Heart left ventricle (tissue), 16 donors: ENCODE measurements at regions not wholly inside any gene's neighbourhood (a gene's known extent, or its start where the extent isn't known, plus 50 kb on each side); places are given as distances from the start of the nearest gene placed in this dataset.

ENCODE experiments used
- ATAC-seq, 4 donors: fragments of 200-7000 bp; cut with Tn5 transposase; one replicate each; pipeline ENCODE4 v1.9.1; 2020 to 2022; ENCODE audit warnings: moderate library complexity in 4 of 4, mild to moderate bottlenecking in 3 of 4, moderate number of reproducible peaks in 1 of 4
- DNase-seq, 5 donors: peaks; one replicate each; pipeline ENCODE4 v3.0.0-alpha.2; 2020
- H3K27ac ChIP-seq, 12 donors: fragments of 200-600 bp; sonication (generic) in 4 of 12; one replicate each; pipeline versions ENCODE4 v1.5.0 to v1.8.0; 2016 to 2022; ENCODE audit warnings: mild to moderate bottlenecking in 2 of 12
- H3K27me3 ChIP-seq, 9 donors: fragments of 200-600 bp; sonication (generic) in 2 of 9; one replicate each; pipeline versions ENCODE4 v1.5.1 to v1.8.0; 2016 to 2022; ENCODE audit warnings: mild to moderate bottlenecking in 3 of 9
- H3K36me3 ChIP-seq, 9 donors: fragments of 200-600 bp; sonication (generic) in 2 of 9; one replicate each; pipeline versions ENCODE4 v1.5.0 to v1.8.0; 2018 to 2022; ENCODE audit warnings: mild to moderate bottlenecking in 2 of 9
- H3K4me1 ChIP-seq, 12 donors: fragments of 200-600 bp; sonication (generic) in 4 of 12; one replicate each; pipeline versions ENCODE4 v1.5.0 to v1.8.0; 2016 to 2022; ENCODE audit warnings: mild to moderate bottlenecking in 3 of 12
- H3K4me3 ChIP-seq, 12 donors: fragments of 200-600 bp; sonication (generic) in 4 of 12; one replicate each; pipeline versions ENCODE4 v1.5.0 to v1.8.0; 2017 to 2022; ENCODE audit warnings: mild to moderate bottlenecking in 9 of 12, moderate library complexity in 4 of 12
- H3K9me3 ChIP-seq, 12 donors: fragments of 200-600 bp; sonication (generic) in 4 of 12; one replicate each; pipeline versions ENCODE4 v1.5.0 to v1.8.0; 2016 to 2022; ENCODE audit warnings: mild to moderate bottlenecking in 1 of 12
- POLR2A ChIP-seq, 2 donors: fragments of 450-650 bp; IDR thresholded peaks; one replicate each; pipeline ENCODE4 v1.6.1; 2017; ENCODE audit warnings: antibody characterized with exemption in 2 of 2, mild to moderate bottlenecking in 2 of 2, moderate library complexity in 2 of 2
- WGBS, 4 donors: extraction: QIAGEN DNeasy Blood & Tissue Kit in 2 of 4; methylation state at CpG; one replicate each; pipeline versions ENCODE4 v1.1.5 to v1.1.7; 2013 to 2018; 5-methylcytosine and 5-hydroxymethylcytosine counted together
- intact Hi-C, 10 donors: fragments of 100-400 bp; cut with DNase I; formaldehyde crosslinking; loops; one replicate each; pipeline versions ENCODE4 v1.11.1 to v1.14.2; 2022
- TF ChIP-seq, protein P1 (sequence below), 12 donors: fragments of 200-600 bp; sonication (generic) in 4 of 12; IDR thresholded peaks; one replicate each; pipeline versions ENCODE4 v1.5.0 to v1.8.0; 2018 to 2022; ENCODE audit warnings: antibody characterized with exemption in 12 of 12, mild to moderate bottlenecking in 5 of 12
- donor health status: ischemic (EF 13 %, LVEDD 7.1; RV severe dilation, severe dysfunction).
- donor health status: healthy with polysubstance abuse.
- donor health status: DM: no; HTN: yes; CAD: no.
- donor health status: DM: no; HTN: no; CAD: no.
- donor health status: ischemic (EF 25% LVEDD 6.9; RV normal size, moderate dysfunction).
- donor health status: ischemic (EF 25% LVEDD 5.7; RV mildly dilated, moderate dysfunction).
- donor health status: healthy.
- donor health status: DM: yes; HTN: yes; CAD: no.
- donor health status: ischemic (EF 35%, LVEDD 5.7; RV mildly dilated, moderate dysfunction).
- donor health status: nonischemic (EF 11% LVEDD 7.7; RV severe dilation, severe dysfunction).
- donor health status: DM: yes; HTN: yes; CAD: no.
- donor health status: PGD.
- donor health status: ischemic (EF 29% LVEDD 5.4; RV normal size, mild dysfunction).
- donor health status: nonischemic (EF 23%, LVEDD 6.1; RV moderate dilation, normal function).

DNA sequence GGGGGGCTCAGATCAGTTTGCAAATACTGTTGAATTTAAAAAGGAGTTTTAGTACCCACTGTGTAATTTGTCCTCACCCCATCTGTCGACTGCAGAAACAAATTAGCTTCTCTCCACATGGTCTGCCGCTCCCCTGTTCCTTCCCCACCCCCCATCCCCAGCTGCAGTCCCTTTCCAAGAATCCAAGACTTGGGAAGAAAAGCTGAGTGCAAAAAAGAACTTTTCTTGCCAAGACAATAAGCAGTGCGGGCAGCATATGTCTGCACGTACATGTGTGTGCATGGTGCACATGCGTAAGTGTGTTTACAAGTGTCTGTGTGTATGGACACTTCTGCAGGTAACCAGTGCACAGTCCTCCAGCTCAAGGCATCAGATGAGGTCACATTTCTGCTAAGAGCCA lies 125.7 kb upstream of the SMIM23 start:
- peak in 2 of 4 donors; percentile 12 to 24 for ATAC-seq
- 73 to 82% (median 78%) methylated on average over 5 of the region's 5 CpGs for WGBS, 4 donors
- no peaks in the 10 kb centered on the region for H3K36me3 ChIP-seq
- no peak for TF ChIP-seq POLR2A (IDR thresholded peaks at IDR 0.05)
- TF ChIP-seq, protein P1, sequence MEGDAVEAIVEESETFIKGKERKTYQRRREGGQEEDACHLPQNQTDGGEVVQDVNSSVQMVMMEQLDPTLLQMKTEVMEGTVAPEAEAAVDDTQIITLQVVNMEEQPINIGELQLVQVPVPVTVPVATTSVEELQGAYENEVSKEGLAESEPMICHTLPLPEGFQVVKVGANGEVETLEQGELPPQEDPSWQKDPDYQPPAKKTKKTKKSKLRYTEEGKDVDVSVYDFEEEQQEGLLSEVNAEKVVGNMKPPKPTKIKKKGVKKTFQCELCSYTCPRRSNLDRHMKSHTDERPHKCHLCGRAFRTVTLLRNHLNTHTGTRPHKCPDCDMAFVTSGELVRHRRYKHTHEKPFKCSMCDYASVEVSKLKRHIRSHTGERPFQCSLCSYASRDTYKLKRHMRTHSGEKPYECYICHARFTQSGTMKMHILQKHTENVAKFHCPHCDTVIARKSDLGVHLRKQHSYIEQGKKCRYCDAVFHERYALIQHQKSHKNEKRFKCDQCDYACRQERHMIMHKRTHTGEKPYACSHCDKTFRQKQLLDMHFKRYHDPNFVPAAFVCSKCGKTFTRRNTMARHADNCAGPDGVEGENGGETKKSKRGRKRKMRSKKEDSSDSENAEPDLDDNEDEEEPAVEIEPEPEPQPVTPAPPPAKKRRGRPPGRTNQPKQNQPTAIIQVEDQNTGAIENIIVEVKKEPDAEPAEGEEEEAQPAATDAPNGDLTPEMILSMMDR (IDR thresholded peaks at IDR 0.05), result no peak
- no peak for DNase-seq
- no peak overlapping the region for H3K4me3 ChIP-seq
- peaks cover 0 to 12% (median 5%) of the 10 kb centered on the region in 12 donors for H3K4me1 ChIP-seq
- H3K27me3 ChIP-seq, result no peaks in the 10 kb centered on the region
- intact Hi-C loops, result no loop called here
- no peaks in the 10 kb centered on the region for H3K9me3 ChIP-seq
- H3K27ac ChIP-seq, result no peak overlapping the region

- intact Hi-C loops, result no loop called here
- no peaks in the 10 kb centered on the region for H3K36me3 ChIP-seq
- DNase-seq (no peak), ATAC-seq (peak in 3 of 4 donors; percentile 28 to 64 (median 45))
- no peak overlapping the region for H3K4me3 ChIP-seq
- no peaks in the 10 kb centered on the region for H3K27me3 ChIP-seq
- TF ChIP-seq, protein P1 (IDR thresholded peaks at IDR 0.05), result no peak
- TF ChIP-seq POLR2A (IDR thresholded peaks at IDR 0.05), result no peak
- peaks cover 0 to 12% (median 5%) of the 10 kb centered on the region in 12 donors for H3K4me1 ChIP-seq
- no peak overlapping the region for H3K27ac ChIP-seq
- no peaks in the 10 kb centered on the region for H3K9me3 ChIP-seq
- 66 to 85% (median 71%) methylated on average over 8 to 9 of the region's 9 CpGs for WGBS, 4 donors
Measured at GRCh38 chr5:171660434-171660833, 125.2 kb upstream of the SMIM23 start.

- WGBS, 4 donors, result 31 to 36% (median 34%) methylated on average over 2 of the region's 2 CpGs
Measured at GRCh38 chr5:171661143-171661542, 124.5 kb upstream of the SMIM23 start.

DNA sequence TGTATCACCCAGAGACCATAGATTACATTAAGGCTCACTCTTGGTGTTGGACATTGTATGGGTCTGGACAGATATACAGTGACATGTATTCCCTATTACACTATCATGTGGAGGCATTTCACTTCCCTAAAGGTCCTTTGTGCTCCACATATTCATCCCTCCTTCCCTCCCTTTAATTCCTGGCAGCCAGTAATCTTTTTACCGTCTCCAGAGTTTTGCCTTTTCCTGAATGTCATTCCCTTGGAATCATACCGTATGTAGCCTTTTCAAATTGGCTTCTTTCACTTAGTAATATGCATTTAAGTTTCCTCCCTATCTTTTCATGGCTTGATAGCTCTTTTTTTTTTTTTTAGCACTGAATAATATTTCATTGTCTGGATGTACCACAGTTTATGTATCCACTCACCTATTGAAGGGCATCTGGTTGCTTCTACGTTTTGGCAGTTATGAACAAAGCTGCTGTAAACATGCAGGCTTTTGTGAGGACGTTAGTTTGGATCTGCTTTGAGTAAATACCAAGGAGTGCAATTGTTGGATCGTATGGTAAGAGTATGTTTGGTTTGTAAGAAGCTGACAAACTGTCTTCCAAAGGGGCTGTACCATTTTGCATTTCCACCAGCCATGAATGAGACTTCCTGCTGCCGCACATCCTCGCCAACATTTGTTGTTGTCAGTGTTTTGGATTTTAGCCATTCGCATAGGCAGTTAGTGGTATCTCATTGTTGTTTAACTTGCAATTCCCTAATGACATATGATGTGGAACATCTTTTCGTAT lies 122.1 kb upstream of the SMIM23 start:
- TF ChIP-seq, protein P1 (IDR thresholded peaks at IDR 0.05), result no peak
- no peak for TF ChIP-seq POLR2A (IDR thresholded peaks at IDR 0.05)
- 72 to 82% (median 78%) methylated on average over 9 of the region's 9 CpGs for WGBS, 4 donors
- ATAC-seq (no peak), DNase-seq (no peak)
- H3K4me3 ChIP-seq, result no peak overlapping the region
- no peak overlapping the region for H3K27ac ChIP-seq
- intact Hi-C loops, result no loop called here
- H3K36me3 ChIP-seq, result no peaks in the 10 kb centered on the region
- no peaks in the 10 kb centered on the region for H3K9me3 ChIP-seq
- peaks cover 0 to 25% (median 12%) of the 10 kb centered on the region in 12 donors for H3K4me1 ChIP-seq
- H3K27me3 ChIP-seq, result no peaks in the 10 kb centered on the region

More at GRCh38 chr5:171661143-171661542, 124.5 kb upstream of the SMIM23 start:
- H3K27me3 ChIP-seq, result no peaks in the 10 kb centered on the region
- H3K4me1 ChIP-seq, result peaks cover 0 to 12% (median 5%) of the 10 kb centered on the region in 12 donors
- intact Hi-C loops, result no loop called here
- H3K27ac ChIP-seq, result peak overlapping the region in 1 of 12 donors; percentile 4
- H3K4me3 ChIP-seq, result no peak overlapping the region
- DNase-seq (no peak), ATAC-seq (peak in 1 of 4 donors; percentile 49)
- H3K36me3 ChIP-seq, result no peaks in the 10 kb centered on the region
- TF ChIP-seq POLR2A (IDR thresholded peaks at IDR 0.05), result no peak
- TF ChIP-seq, protein P1 (IDR thresholded peaks at IDR 0.05), result no peak
- H3K9me3 ChIP-seq, result no peaks in the 10 kb centered on the region
